ENCODE measurements at regions not wholly inside any gene's neighbourhood (a gene's known extent, or its start where the extent isn't known, plus 50 kb on each side); places are given as distances from the start of the nearest gene placed in this dataset.

GRCh38 chr9:13939134-13939533 lies 374.8 kb downstream of the NFIB start:
- WGBS (ENCODE audit: extremely low coverage, insufficient read length, low lambda C conversion rate), result no CpG with 5 or more reads among the region's 1 CpG
- peaks cover 18 to 20% of the 10 kb centered on the region in 2 experiments for H3K4me1 Mint-ChIP-seq

More at GRCh38 chr9:13939134-13939533, 374.8 kb downstream of the NFIB start:
- Histone ChIP-seq H3K79me1 (ENCODE audit: insufficient read depth, low read depth, low read length, poor library complexity, severe bottlenecking) (no peaks in the 10 kb centered on the region), H3K18ac (ENCODE audit: insufficient read length, low read depth, low read length) (no peak overlapping the region), H3K27ac (ENCODE audit: insufficient read length, low read depth, low read length) (no peak overlapping the region), H3K23ac (ENCODE audit: insufficient read length, low read depth, low read length) (no peak overlapping the region), H4K8ac (replicated peaks; ENCODE audit: insufficient read length, low read depth, low read length) (no peak overlapping the region), H2BK12ac (ENCODE audit: insufficient read length, low read depth, low read length) (no peak overlapping the region), H4K91ac (ENCODE audit: insufficient read length, low read depth, low read length) (no peak overlapping the region), H4K5ac (ENCODE audit: insufficient read length, low read depth, low read length) (no peak overlapping the region), H3K9ac (ENCODE audit: extremely low read depth, insufficient read length, low read length) (no peak overlapping the region), H2BK5ac (ENCODE audit: insufficient read length, low read length) (no peak overlapping the region), H3K4ac (ENCODE audit: low read depth, low read length) (no peak overlapping the region), H4K20me1 (ENCODE audit: control insufficient read depth, insufficient read depth, insufficient read length) (no peaks in the 10 kb centered on the region), H3K9me3 (ENCODE audit: control insufficient read depth, low read depth, low read length) (no peaks in the 10 kb centered on the region), H3K14ac (ENCODE audit: insufficient read depth, low read length) (no peak overlapping the region), H3T11ph (ENCODE audit: low read length) (no peak overlapping the region), H2AFZ (ENCODE audit: low read length) (no peak overlapping the region), H3K27me3 (ENCODE audit: insufficient read depth, low read length) (no peaks in the 10 kb centered on the region), H2BK20ac (ENCODE audit: low read depth, low read length, poor library complexity, severe bottlenecking) (no peak overlapping the region), H2BK120ac (ENCODE audit: low read depth, low read length, poor library complexity, severe bottlenecking) (no peak overlapping the region), H3K4me2 (ENCODE audit: insufficient read depth, insufficient read length, low read length) (no peak overlapping the region), H3K23me2 (ENCODE audit: insufficient read length, low read depth, low read length, poor library complexity, severe bottlenecking) (no peaks in the 10 kb centered on the region), H3K79me2 (ENCODE audit: insufficient read depth, low read length) (no peaks in the 10 kb centered on the region), H3K56ac (ENCODE audit: insufficient read length, low read depth, low read length) (no peak overlapping the region), H3K4me1 (ENCODE audit: insufficient read depth, low read length) (no peaks in the 10 kb centered on the region), H2AK5ac (ENCODE audit: insufficient read length, low read length) (no peak overlapping the region), H2BK15ac (ENCODE audit: low read depth, low read length) (no peak overlapping the region)
- Mint-ChIP-seq H3K27me3 (ENCODE audit: low read depth) (no peaks in the 10 kb centered on the region), H3K27ac (no peak overlapping the region), H3K36me3 (ENCODE audit: insufficient read depth in 1 of 3, low read depth in 3 of 3) (no peaks in the 10 kb centered on the region), H3K9me3 (no peaks in the 10 kb centered on the region), H3K4me3 (no peak overlapping the region)
- no peak for DNase-seq
- TF ChIP-seq CTCF (conservative IDR thresholded peaks at IDR 0.05), result no peak
